Naive thymus-derived CD8-positive, alpha-beta T cell (primary cell): ENCODE measurements at regions not wholly inside any gene's neighbourhood (a gene's known extent, or its start where the extent isn't known, plus 50 kb on each side); places are given as distances from the start of the nearest gene placed in this dataset.
"Not testable (repeated sequence)": the region's sequence is repeated elsewhere in the genome, so short reads cannot be mapped to it uniquely, and the experiment has no call there.

Experiments
- ATAC-seq, 2 donors: fragments of 150-1000 bp; cut with Tn5 transposase in 1 of 2; sonication (Bioruptor Pico), chemical (Tn5 transposase) in 1 of 2; 1 replicate in 1 of 2; 2 replicates in 1 of 2; pipeline ENCODE4 v1.10.0; 2021; ENCODE audit warnings: mild to moderate bottlenecking in 2 of 2, moderate library complexity in 2 of 2
- POLR2A ChIA-PET: fragments of 350-600 bp; sonication (Branson Sonifier 250); formaldehyde crosslinking; loops from one replicate; lab custom pipeline; 2021; ENCODE audit warnings: antibody characterized with exemption; lab: Charles Lee
- DNase-seq, 10 donors: peaks; one replicate each; pipeline versions ENCODE4 v3.0.0 to v3.0.0-alpha.2; 2020 to 2022
- H3K27ac Mint-ChIP-seq, 10 donors: one replicate each; pipeline ENCODE4 v1.8.0; 2020 to 2022; ENCODE audit warnings: mild to moderate bottlenecking in 10 of 10, mixed read lengths in 10 of 10, moderate library complexity in 4 of 10, inconsistent platforms in 1 of 10
- H3K27me3 Mint-ChIP-seq, 5 donors: one replicate each; pipeline ENCODE4 v1.8.0; 2021 to 2022; ENCODE audit warnings: mixed read lengths in 5 of 5
- H3K36me3 Mint-ChIP-seq, 3 donors: one replicate each; pipeline ENCODE4 v1.8.0; 2020 to 2022; ENCODE audit warnings: mixed read lengths in 3 of 3, mild to moderate bottlenecking in 2 of 3, inconsistent platforms in 1 of 3
- H3K4me1 Mint-ChIP-seq, 4 donors: one replicate each; pipeline ENCODE4 v1.8.0; 2021 to 2022; ENCODE audit warnings: mixed read lengths in 4 of 4
- H3K4me3 Mint-ChIP-seq, 10 donors: one replicate each; pipeline ENCODE4 v1.8.0; 2020 to 2022; ENCODE audit warnings: mild to moderate bottlenecking in 10 of 10, mixed read lengths in 10 of 10, moderate library complexity in 6 of 10, inconsistent platforms in 1 of 10
- H3K9me3 Mint-ChIP-seq, 9 donors: one replicate each; pipeline ENCODE4 v1.8.0; 2020 to 2022; ENCODE audit warnings: mixed read lengths in 9 of 9, mild to moderate bottlenecking in 3 of 9, inconsistent platforms in 1 of 9, moderate library complexity in 1 of 9

DNA sequence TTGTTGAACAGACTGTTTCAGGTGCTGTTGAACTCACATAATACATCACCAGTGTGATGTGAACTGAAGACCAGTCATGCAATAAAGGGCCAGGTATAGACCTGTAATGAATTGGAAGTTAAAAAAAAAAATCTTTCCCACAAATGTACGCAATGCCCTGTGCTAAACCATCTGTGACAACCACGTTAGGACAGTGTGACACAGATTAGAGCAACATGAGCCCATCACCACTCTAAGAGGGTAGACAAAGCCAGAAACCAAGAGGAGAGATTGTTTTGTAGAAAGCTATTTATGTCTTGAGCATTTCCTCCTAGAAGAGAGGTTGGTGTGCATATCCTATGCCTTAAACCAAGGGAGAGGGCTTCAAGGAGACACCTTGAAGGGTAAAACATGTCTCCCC, 77.0 kb upstream of the BEND6 start:
- peaks cover 6 to 15% (median 12%) of the 10 kb centered on the region in 5 donors for H3K27me3 Mint-ChIP-seq
- H3K9me3 Mint-ChIP-seq: no peaks in the 10 kb centered on the region
- POLR2A ChIA-PET: no interaction called here
- H3K36me3 Mint-ChIP-seq: no peaks in the 10 kb centered on the region
- no peaks in the 10 kb centered on the region for H3K4me1 Mint-ChIP-seq
- ATAC-seq (no peak), DNase-seq (no peak)
- H3K4me3 Mint-ChIP-seq: no peak overlapping the region
- H3K27ac Mint-ChIP-seq: no peak overlapping the region

DNA sequence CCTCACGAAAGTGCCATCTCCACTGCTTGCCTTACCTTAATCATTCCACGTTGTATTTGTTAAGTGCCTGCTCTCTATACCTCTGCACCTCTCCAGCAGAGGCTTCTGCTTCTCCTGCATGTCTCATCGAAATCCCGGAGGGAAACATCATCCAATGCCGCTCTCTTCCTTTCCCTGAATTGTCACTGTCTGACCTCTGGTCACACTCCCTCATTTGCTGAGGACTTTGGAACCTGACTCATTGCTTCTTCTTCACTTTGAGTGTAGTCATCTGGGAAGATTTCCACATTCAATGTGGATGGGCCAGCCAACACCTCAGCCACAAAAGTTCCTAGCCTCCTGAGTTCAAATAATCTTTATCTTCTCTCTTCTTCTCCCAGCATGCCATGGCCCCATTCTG, 78.9 kb upstream of the BEND6 start:
- POLR2A ChIA-PET: no interaction called here
- DNase-seq (no peak), ATAC-seq (no peak)
- H3K4me1 Mint-ChIP-seq: no peaks in the 10 kb centered on the region
- no peaks in the 10 kb centered on the region for H3K9me3 Mint-ChIP-seq
- H3K4me3 Mint-ChIP-seq: no peak overlapping the region
- peaks cover 6 to 15% (median 12%) of the 10 kb centered on the region in 5 donors for H3K27me3 Mint-ChIP-seq
- H3K36me3 Mint-ChIP-seq: no peaks in the 10 kb centered on the region
- H3K27ac Mint-ChIP-seq: no peak overlapping the region

DNA sequence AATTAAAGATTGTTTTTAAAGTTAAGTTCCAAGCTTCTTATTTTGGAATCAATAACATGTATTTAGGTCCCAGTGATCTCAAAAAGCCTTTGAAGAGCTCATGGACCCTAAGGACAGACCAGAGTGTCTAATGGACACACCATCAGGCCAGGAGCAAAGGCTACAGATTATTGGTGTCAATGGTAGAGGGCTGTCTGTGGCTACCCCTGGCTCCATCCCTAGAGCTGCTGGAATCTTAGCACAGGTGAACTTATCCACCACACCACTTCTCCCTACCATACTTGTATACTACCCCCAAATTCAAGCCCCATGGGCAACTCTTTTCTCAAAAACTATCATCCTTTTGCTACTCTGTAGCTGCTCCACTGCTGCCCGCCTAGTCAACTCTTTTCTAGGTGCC, 79.4 kb upstream of the BEND6 start:
- Mint-ChIP-seq H3K4me1 (no peaks in the 10 kb centered on the region), H3K9me3 (no peaks in the 10 kb centered on the region), H3K36me3 (no peaks in the 10 kb centered on the region), H3K27ac (no peak overlapping the region), H3K4me3 (no peak overlapping the region), H3K27me3 (peaks cover 6 to 15% (median 12%) of the 10 kb centered on the region in 5 donors)
- ATAC-seq (no peak), DNase-seq (no peak)
- POLR2A ChIA-PET: no interaction called here

DNA sequence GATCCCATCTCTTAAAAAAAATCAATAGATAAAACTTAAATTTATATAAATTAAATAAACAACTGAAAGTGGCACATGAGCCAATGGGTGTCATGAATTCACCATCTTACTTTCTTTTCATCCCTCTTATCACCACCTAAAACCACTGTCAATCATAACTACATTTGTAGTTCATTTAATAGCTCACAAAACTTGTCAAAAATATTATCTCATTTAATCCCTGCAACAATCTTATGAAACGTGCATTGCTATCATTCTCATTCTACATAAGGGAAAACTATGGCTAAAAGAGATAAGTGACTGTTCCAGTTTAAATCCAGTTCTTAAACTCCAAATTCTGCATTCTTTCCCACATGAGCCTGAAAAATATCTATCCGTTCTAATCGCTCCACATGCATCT, 80.6 kb upstream of the BEND6 start:
- H3K27me3 Mint-ChIP-seq: peaks cover 7 to 15% (median 12%) of the 10 kb centered on the region in 5 donors
- no peak overlapping the region for H3K4me3 Mint-ChIP-seq
- DNase-seq (no peak), ATAC-seq (no peak)
- H3K9me3 Mint-ChIP-seq: no peaks in the 10 kb centered on the region
- H3K27ac Mint-ChIP-seq: no peak overlapping the region
- H3K4me1 Mint-ChIP-seq: no peaks in the 10 kb centered on the region
- H3K36me3 Mint-ChIP-seq: no peaks in the 10 kb centered on the region
- POLR2A ChIA-PET: no interaction called here

DNA sequence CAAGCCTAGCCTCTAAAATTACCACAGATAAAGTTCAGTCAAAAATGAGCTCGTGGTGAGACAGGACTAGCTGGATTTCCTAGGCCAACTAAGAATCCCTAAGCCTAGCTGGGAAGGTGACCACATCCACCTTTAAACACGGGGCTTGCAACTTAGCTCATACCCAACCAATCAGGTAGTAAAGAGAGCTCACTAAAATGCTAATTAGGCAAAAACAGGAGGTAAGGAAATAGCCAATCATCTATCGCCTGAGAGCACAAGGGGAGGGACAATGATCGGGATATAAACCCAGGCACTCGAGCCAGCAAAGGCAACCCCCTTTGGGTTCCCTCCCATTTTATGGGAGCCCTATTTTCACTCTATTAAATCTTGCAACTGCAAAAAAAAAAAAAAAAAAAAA, 84.9 kb upstream of the BEND6 start:
- H3K27ac Mint-ChIP-seq, H3K36me3 Mint-ChIP-seq, H3K9me3 Mint-ChIP-seq, H3K4me3 Mint-ChIP-seq, ATAC-seq, POLR2A ChIA-PET, DNase-seq, H3K4me1 Mint-ChIP-seq: not testable (repeated sequence)
- peaks cover 0 to 11% (median 4%) of the 10 kb centered on the region in 5 donors for H3K27me3 Mint-ChIP-seq

DNA sequence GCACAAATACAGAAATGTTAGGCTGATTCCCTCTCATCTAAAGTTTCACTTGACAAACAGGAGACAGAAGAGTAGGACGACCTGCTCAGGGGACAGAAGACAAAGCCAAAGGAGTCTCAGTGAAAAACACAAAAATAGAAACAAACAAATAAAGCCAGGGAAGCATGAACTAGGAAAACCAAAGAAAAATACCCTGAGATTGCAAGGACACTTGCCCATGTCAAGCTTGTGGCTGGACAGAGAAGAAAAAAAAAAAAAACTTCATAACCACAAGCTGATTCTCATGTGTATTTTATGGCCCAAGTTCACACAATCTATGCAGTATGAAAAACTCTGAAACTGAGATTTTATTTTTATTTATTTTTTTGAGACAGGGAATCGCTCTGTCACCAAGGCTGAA, 85.6 kb upstream of the BEND6 start:
- Mint-ChIP-seq H3K36me3 (no peaks in the 10 kb centered on the region), H3K27me3 (peaks cover 0 to 11% (median 4%) of the 10 kb centered on the region in 5 donors), H3K4me1 (no peaks in the 10 kb centered on the region), H3K27ac (no peak overlapping the region), H3K9me3 (no peaks in the 10 kb centered on the region), H3K4me3 (no peak overlapping the region)
- DNase-seq (no peak), ATAC-seq (no peak)
- POLR2A ChIA-PET: no interaction called here

DNA sequence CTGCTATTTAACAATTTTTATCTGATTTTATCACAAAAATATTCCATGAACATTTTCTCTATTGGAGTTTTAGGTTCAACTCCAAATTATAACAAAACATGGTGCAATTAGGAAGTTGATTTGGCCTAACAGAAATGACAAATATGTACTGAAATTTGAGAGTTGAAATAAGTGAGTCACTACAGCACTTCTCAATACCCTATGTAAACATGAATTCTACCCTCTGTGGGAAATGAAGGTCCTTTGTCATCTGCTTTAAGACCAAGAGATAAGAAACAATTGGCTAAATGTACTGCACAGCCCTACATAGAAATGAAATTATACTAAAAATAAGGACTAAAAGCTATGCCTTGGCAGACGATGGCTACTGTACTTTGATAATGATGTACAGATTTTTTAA, 86.2 kb upstream of the BEND6 start:
- H3K9me3 Mint-ChIP-seq: no peaks in the 10 kb centered on the region
- DNase-seq (no peak), ATAC-seq (no peak)
- POLR2A ChIA-PET: no interaction called here
- H3K27ac Mint-ChIP-seq: no peak overlapping the region
- no peaks in the 10 kb centered on the region for H3K36me3 Mint-ChIP-seq
- no peak overlapping the region for H3K4me3 Mint-ChIP-seq
- peaks cover 0 to 11% (median 4%) of the 10 kb centered on the region in 5 donors for H3K27me3 Mint-ChIP-seq
- H3K4me1 Mint-ChIP-seq: no peaks in the 10 kb centered on the region

DNA sequence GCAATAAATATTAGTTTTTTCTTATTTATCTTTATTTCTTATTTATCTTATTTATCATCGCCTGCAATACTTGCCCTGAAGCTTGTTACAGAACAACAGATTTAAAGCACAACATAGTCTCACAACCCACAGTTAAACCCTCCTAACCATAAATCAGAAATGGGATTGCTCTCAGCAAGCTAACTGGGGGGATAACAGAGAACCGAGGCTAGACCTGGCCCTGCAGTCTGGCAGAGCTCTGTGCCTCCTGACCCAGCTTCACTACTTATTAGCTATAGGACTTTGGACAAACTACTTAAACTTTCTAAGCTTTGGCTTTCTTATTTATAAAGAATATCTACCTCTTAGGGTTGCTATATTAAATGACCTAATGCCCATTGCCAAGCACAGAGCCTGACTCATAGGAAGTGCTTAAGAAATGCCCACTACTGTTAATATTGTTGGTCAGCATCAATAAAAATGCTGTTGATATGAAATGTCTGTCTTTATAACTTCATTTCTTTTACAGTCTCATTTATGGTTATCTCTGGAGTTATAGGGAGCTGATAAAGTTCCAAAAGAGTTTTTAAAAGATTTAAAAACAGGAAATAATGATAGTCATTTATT, 87.9 kb upstream of the BEND6 start:
- POLR2A ChIA-PET: no interaction called here
- no peak for ATAC-seq

DNA sequence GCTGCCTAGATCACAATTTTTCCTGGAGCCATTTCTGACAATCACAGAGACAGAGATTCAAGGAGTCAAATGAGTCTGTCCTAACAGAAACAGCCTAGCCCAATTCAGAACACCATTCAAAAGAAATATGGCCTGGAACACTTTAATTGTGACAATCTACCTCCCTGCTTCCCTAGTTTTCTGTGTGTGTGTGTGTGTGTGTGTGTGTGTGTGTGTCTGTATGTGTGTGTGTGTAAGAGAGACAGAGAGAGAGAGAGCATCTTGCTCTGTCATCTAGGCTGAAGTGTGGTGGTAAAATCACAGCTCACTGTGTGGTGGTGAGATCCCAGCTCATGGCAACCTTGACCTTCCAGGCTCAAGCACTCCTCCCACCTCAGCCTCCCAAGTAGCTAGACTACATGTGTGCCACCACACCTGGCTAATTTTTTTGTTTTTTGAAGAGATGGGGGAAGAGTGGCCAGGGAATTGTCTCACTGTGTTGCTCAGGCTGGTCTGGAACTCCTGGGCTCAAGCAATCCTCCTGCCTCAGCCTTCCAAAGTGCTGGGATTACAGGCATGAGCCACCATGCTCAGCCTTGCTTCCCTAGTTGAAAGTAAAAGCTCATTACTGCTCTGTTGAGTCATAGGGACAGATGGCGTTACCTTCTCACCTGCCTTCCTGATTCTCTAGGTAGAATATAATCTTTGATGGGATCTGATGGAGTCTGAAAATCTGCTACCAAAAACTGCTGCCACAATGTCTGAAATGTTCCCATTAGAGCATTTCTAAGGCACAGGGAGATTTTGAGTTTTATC, 89.6 kb upstream of the BEND6 start:
- POLR2A ChIA-PET: no interaction called here

More for the DNA sequence above, 87.9 kb upstream of the BEND6 start:
- no peak for DNase-seq
- H3K9me3 Mint-ChIP-seq: no peaks in the 10 kb centered on the region
- H3K4me1 Mint-ChIP-seq: no peaks in the 10 kb centered on the region
- H3K27ac Mint-ChIP-seq: no peak overlapping the region
- H3K27me3 Mint-ChIP-seq: peaks cover 0 to 11% (median 4%) of the 10 kb centered on the region in 5 donors
- H3K4me3 Mint-ChIP-seq: no peak overlapping the region
- H3K36me3 Mint-ChIP-seq: no peaks in the 10 kb centered on the region

DNA sequence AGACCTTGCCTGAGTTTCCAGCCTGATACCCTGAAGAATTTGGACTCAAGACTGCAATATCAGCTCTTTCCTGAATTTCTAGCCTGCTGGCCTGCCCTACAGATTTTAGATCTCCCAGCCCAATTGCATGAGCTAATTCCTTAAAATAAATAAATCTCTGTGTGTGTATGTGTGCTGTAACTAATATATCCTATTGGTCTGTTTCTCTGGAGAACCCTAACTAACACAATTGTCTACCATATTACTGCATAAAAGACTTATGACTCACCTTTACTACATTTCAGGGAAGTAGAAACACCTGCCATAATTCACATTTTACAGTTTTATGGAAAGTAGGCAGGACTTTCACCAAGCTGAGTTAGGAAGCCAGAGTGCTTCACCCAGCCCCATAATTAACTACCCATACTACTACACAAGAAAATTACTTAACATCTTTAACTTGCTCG, 90.7 kb upstream of the BEND6 start:
- peaks cover 2 to 21% (median 5%) of the 10 kb centered on the region in 5 donors for H3K27me3 Mint-ChIP-seq
- no peak overlapping the region for H3K27ac Mint-ChIP-seq
- DNase-seq: no peak
- ATAC-seq: no peak
- no peaks in the 10 kb centered on the region for H3K4me1 Mint-ChIP-seq
- no peaks in the 10 kb centered on the region for H3K36me3 Mint-ChIP-seq
- H3K4me3 Mint-ChIP-seq: no peak overlapping the region
- H3K9me3 Mint-ChIP-seq: no peaks in the 10 kb centered on the region
- POLR2A ChIA-PET: no interaction called here

More for the DNA sequence above, 89.6 kb upstream of the BEND6 start:
- no peak for DNase-seq
- no peaks in the 10 kb centered on the region for H3K4me1 Mint-ChIP-seq
- H3K4me3 Mint-ChIP-seq: no peak overlapping the region
- H3K27me3 Mint-ChIP-seq: peaks cover 0 to 15% (median 5%) of the 10 kb centered on the region in 5 donors
- no peaks in the 10 kb centered on the region for H3K36me3 Mint-ChIP-seq
- no peaks in the 10 kb centered on the region for H3K9me3 Mint-ChIP-seq
- no peak for ATAC-seq
- H3K27ac Mint-ChIP-seq: no peak overlapping the region

DNA sequence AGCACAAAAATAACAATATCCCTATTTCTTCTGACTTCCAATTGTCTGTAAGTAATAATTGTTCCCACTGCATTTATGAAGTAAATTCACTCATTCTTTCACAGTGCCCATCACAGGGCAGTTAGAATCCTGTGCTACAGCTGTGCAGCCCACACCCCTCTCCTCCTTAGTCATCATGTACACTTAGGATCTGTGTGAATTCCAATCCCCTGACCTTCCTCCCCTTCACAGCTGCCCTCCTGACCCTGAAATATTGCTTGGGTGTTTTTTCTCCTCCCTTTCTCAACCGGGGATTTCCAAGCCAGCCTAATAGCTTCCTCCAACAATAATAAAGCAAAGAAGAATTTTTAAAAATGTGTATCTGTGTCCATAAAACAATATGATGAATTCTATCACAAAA, 91.5 kb upstream of the BEND6 start:
- POLR2A ChIA-PET: no interaction called here
- no peak for DNase-seq
- H3K4me1 Mint-ChIP-seq: no peaks in the 10 kb centered on the region
- peaks cover 2 to 21% (median 5%) of the 10 kb centered on the region in 5 donors for H3K27me3 Mint-ChIP-seq
- H3K4me3 Mint-ChIP-seq: no peak overlapping the region
- no peak overlapping the region for H3K27ac Mint-ChIP-seq
- H3K9me3 Mint-ChIP-seq: no peaks in the 10 kb centered on the region
- no peak for ATAC-seq
- no peaks in the 10 kb centered on the region for H3K36me3 Mint-ChIP-seq

DNA sequence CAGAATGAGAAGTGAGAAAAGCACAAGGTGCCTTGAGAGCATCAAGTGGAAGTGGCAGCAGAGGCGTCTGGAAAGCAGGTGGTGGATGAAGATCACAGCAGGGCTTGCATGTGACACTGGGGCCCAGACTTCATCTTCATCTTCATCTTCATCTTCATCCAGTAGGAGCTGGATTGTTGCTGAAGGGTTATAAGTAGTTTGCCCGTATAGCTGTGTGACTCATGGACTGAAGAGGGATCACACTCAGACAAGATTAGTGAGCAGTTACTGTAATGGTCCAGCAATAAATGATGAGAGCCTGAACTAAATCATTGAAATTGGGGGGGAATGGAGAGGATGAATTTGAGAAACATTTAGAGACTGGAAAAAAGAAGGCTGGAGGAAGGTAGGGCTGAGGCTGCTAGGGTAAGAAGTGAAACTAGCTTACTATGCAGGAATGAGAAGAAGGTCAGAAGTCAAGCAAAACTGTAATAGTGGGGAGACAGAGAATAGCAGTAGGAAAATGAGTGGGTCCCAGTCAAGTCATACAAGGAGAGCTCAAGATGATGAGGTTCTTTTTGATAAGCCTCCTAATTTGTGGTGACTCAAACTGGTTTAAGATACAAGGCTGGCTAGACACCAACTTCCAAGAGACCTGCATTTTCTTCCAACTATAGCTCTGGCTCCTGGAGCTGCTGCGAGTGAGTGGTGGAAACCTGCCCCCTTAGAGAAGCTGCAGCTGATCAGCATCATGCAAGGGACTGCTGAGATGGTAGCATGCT, 92.3 kb upstream of the BEND6 start:
- H3K9me3 Mint-ChIP-seq: no peaks in the 10 kb centered on the region
- H3K4me1 Mint-ChIP-seq: no peaks in the 10 kb centered on the region
- ATAC-seq (no peak), DNase-seq (no peak)
- POLR2A ChIA-PET: no interaction called here
- H3K27ac Mint-ChIP-seq: no peak overlapping the region
- no peaks in the 10 kb centered on the region for H3K36me3 Mint-ChIP-seq
- peaks cover 2 to 21% (median 5%) of the 10 kb centered on the region in 5 donors for H3K27me3 Mint-ChIP-seq
- H3K4me3 Mint-ChIP-seq: no peak overlapping the region

DNA sequence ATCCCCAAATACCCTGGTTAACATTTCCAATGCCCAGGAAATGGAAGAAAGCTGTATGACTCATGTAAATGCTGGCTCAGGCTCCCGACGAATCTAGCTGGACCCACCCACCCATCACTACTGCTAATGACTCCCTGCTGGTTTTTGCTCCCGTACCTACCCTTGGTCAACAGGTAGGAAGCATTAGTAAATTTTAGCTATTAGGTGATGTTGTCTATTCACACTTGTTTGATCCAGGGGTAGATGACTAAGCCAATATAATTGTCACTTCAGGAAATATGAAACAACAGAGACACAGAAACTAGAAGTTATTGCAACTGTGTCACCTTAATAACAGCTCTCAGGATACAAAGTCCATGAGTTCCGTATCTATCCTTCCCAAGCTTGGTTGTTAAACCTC, 94.4 kb upstream of the BEND6 start:
- H3K9me3 Mint-ChIP-seq: no peaks in the 10 kb centered on the region
- ATAC-seq (no peak), DNase-seq (no peak)
- H3K27ac Mint-ChIP-seq: no peak overlapping the region
- H3K4me3 Mint-ChIP-seq: no peak overlapping the region
- POLR2A ChIA-PET: no interaction called here
- peaks cover 0 to 10% (median 3%) of the 10 kb centered on the region in 5 donors for H3K27me3 Mint-ChIP-seq
- H3K36me3 Mint-ChIP-seq: no peaks in the 10 kb centered on the region
- H3K4me1 Mint-ChIP-seq: no peaks in the 10 kb centered on the region
